Panc1 (cell line): ENCODE measurements at regions not wholly inside any gene's neighbourhood (a gene's known extent, or its start where the extent isn't known, plus 50 kb on each side); places are given as distances from the start of the nearest gene placed in this dataset.

Experiments
- ATAC-seq: fragments of 200-7000 bp; cut with Tn5 transposase; 2 replicates; pipeline ENCODE4 v1.9.1; 2020; ENCODE audit warnings: mild to moderate bottlenecking, moderate library complexity
- BruUV-seq: library from RNA; stranded (reverse); fragments of 400-500 nt; replicated peaks from 2 replicates; lab custom pipeline; 2021; lab: Mats Ljungman, UMichigan
- CTCF ChIA-PET: fragments of 300-600 bp; sonication (Branson Sonifier 250); formaldehyde crosslinking; loops from one replicate; lab custom pipeline; 2022; ENCODE audit warnings: antibody characterized with exemption; lab: Charles Lee
- POLR2A ChIA-PET: fragments of 300-600 bp; sonication (Branson Sonifier 250); formaldehyde crosslinking; loops from one replicate; lab custom pipeline; 2022; ENCODE audit warnings: antibody characterized with exemption; lab: Charles Lee
- DNase-seq: peaks from one replicate; pipeline ENCODE4 v3.0.0-alpha.2; 2010; ENCODE audit warnings: low read depth, low spot score
- H3K27ac ChIP-seq: 2 replicates; pipeline ENCODE4 v1.5.1; 2011; ENCODE audit warnings: mild to moderate bottlenecking, low read length, inconsistent platforms
- H3K27me3 ChIP-seq: fragments of 200-500 bp; sonication (Bioruptor generic); 2 replicates; pipeline ENCODE4 v1.6.0; 2014; ENCODE audit warnings: low read length, inconsistent platforms; ENCODE audit not compliant: control insufficient read depth, insufficient read depth
- H3K36me3 ChIP-seq: fragments of 200-500 bp; sonication (Bioruptor generic); 2 replicates; pipeline ENCODE4 v1.5.1; 2014; ENCODE audit warnings: inconsistent platforms, mild to moderate bottlenecking, low read length, moderate library complexity; ENCODE audit not compliant: control insufficient read depth, insufficient read depth
- H3K4me1 ChIP-seq: 2 replicates; pipeline ENCODE4 v1.5.1; 2011; ENCODE audit warnings: inconsistent platforms, mild to moderate bottlenecking, low read length, moderate library complexity; ENCODE audit not compliant: control insufficient read depth, insufficient read depth
- H3K4me3 ChIP-seq, 2 experiments: 2 replicates each; pipeline ENCODE4 v1.5.1; 2011 to 2012; ENCODE audit warnings: low read depth in 2 of 2, low read length in 2 of 2, mild to moderate bottlenecking in 2 of 2, inconsistent platforms in 1 of 2, moderate library complexity in 1 of 2
- H3K9me3 ChIP-seq: fragments of 200-500 bp; sonication (Bioruptor generic); 2 replicates; pipeline ENCODE4 v1.5.1; 2014; ENCODE audit warnings: low read depth, mild to moderate bottlenecking, inconsistent platforms, low read length, moderate library complexity; ENCODE audit not compliant: control insufficient read depth, insufficient read depth
- CTCF ChIP-seq: fragments of 450-650 bp; IDR thresholded peaks from 2 replicates; pipeline ENCODE4 v1.5.1; 2017; ENCODE audit warnings: mild to moderate bottlenecking
- POLR2AphosphoS5 ChIP-seq: IDR thresholded peaks from 2 replicates; pipeline ENCODE4 v1.6.1; 2012; ENCODE audit warnings: mild to moderate bottlenecking, low read depth, low read length, moderate library complexity
- REST ChIP-seq, 2 experiments: IDR thresholded peaks; 2 replicates each; pipeline ENCODE4 v1.6.1; 2011 to 2012; ENCODE audit warnings: low read depth in 2 of 2, control low read depth in 1 of 2, low read length in 1 of 2, mild to moderate bottlenecking in 1 of 2, moderate library complexity in 1 of 2; ENCODE audit not compliant: insufficient read depth in 1 of 2
- SIN3A ChIP-seq: IDR thresholded peaks from 2 replicates; pipeline ENCODE4 v1.6.1; 2012; ENCODE audit warnings: low read depth, mild to moderate bottlenecking, low read length, moderate library complexity, borderline replicate concordance; ENCODE audit not compliant: insufficient read depth
- TCF7L2 ChIP-seq: IDR thresholded peaks from 2 replicates; pipeline ENCODE4 v1.6.1; 2011; ENCODE audit warnings: mild to moderate bottlenecking, low read depth, low read length, inconsistent platforms
- in situ Hi-C: cut with HindIII; loops from 2 replicates; pipeline ENCODE4 v1.10.0; 2016; ENCODE audit warnings: low sequenced_read_pairs, low pct_unique_long_range_greater_than_20kb
- intact Hi-C: fragments of 100-400 bp; cut with micrococcal nuclease; formaldehyde crosslinking; loops from one replicate; pipeline ENCODE4 v1.10.0; 2022; ENCODE audit not compliant: unreplicated experiment

GRCh38 chrX:20594985-20595384, 328.3 kb upstream of the RPS6KA3 start:
- intact Hi-C loops, result no loop called here

GRCh38 chrX:20593836-20594235, 327.1 kb upstream of the RPS6KA3 start:
- in situ Hi-C loops (no loop called here), intact Hi-C loops (no loop called here)
- H3K4me1 ChIP-seq, result no peaks in the 10 kb centered on the region
- ChIA-PET POLR2A (no interaction called here), CTCF (no interaction called here)
- ATAC-seq (no peak), DNase-seq (no peak)
- H3K4me3 ChIP-seq, result no peak overlapping the region
- TF ChIP-seq CTCF (no peak), TCF7L2 (no peak), REST (IDR thresholded peaks at IDR 0.05; ENCODE audit: insufficient read depth in 1 of 2, low read depth in 2 of 2, low read length in 1 of 2) (no peak), POLR2AphosphoS5 (no peak), SIN3A (no peak)
- no peaks in the 10 kb centered on the region for H3K9me3 ChIP-seq
- BruUV-seq, result no TSS peak
- H3K36me3 ChIP-seq, result no peaks in the 10 kb centered on the region
- no peaks in the 10 kb centered on the region for H3K27me3 ChIP-seq
- no peak overlapping the region for H3K27ac ChIP-seq

More at GRCh38 chrX:20594985-20595384, 328.3 kb upstream of the RPS6KA3 start:
- POLR2A ChIA-PET, result no interaction called here
- BruUV-seq, result no TSS peak
- ATAC-seq, result no peak
- no peaks in the 10 kb centered on the region for H3K9me3 ChIP-seq
- H3K36me3 ChIP-seq, result no peaks in the 10 kb centered on the region
- H3K27ac ChIP-seq, result no peak overlapping the region
- in situ Hi-C loops, result no loop called here
- DNase-seq, result no peak
- no peaks in the 10 kb centered on the region for H3K4me1 ChIP-seq
- TF ChIP-seq CTCF (peak; percentile 30; the same call in 1 of the 2 replicates), SIN3A (no peak), TCF7L2 (no peak), POLR2AphosphoS5 (no peak), REST (IDR thresholded peaks at IDR 0.05; ENCODE audit: insufficient read depth in 1 of 2, low read depth in 2 of 2, low read length in 1 of 2) (no peak)
- H3K27me3 ChIP-seq, result no peaks in the 10 kb centered on the region
- H3K4me3 ChIP-seq, result no peak overlapping the region
- CTCF ChIA-PET, result no interaction called here
